CD4-positive, alpha-beta T cell treated with Interleukin-15 for 1 hour (primary cell): ENCODE measurements at regions not wholly inside any gene's neighbourhood (a gene's known extent, or its start where the extent isn't known, plus 50 kb on each side); places are given as distances from the start of the nearest gene placed in this dataset.

ENCODE experiments used
- DNase-seq: peaks from one replicate; pipeline ENCODE4 v3.0.0-alpha.2; 2020

GRCh38 chr10:44326474-44327030 lies 58.3 kb downstream of the CXCL12 start:
- no peak for DNase-seq

GRCh38 chr10:44325596-44326307 lies 59.1 kb downstream of the CXCL12 start:
- no peak for DNase-seq

GRCh38 chr10:44325157-44325556 lies 59.7 kb downstream of the CXCL12 start:
- no peak for DNase-seq

- DNase-seq: no peak
These were observed 61.1 kb downstream of the CXCL12 start for GRCh38 chr10:44323838-44324237.

GRCh38 chr10:44322137-44322536 lies 62.8 kb downstream of the CXCL12 start:
- DNase-seq: no peak

GRCh38 chr10:44320756-44321155 lies 64.1 kb downstream of the CXCL12 start:
- DNase-seq: no peak

GRCh38 chr10:44317856-44318255 lies 67.0 kb downstream of the CXCL12 start:
- DNase-seq: no peak

- no peak for DNase-seq
These were observed 68.0 kb downstream of the CXCL12 start for GRCh38 chr10:44316922-44317215.

GRCh38 chr10:44316187-44316921 lies 68.5 kb downstream of the CXCL12 start:
- DNase-seq: no peak

GRCh38 chr10:44314802-44315460 lies 70.0 kb downstream of the CXCL12 start:
- no peak for DNase-seq

- no peak for DNase-seq
These were observed 71.1 kb downstream of the CXCL12 start for GRCh38 chr10:44313761-44314165.

- DNase-seq: no peak
These were observed 72.5 kb downstream of the CXCL12 start for GRCh38 chr10:44312401-44312800.

GRCh38 chr10:44311563-44312051 lies 73.3 kb downstream of the CXCL12 start:
- DNase-seq: no peak

- DNase-seq: peak; percentile 71
These were observed 73.9 kb downstream of the CXCL12 start for GRCh38 chr10:44310762-44311562.

- DNase-seq: peak; percentile 29
These were observed 74.7 kb downstream of the CXCL12 start for GRCh38 chr10:44309939-44310761.

- no peak for DNase-seq
These were observed 75.5 kb downstream of the CXCL12 start for GRCh38 chr10:44309361-44309760.

GRCh38 chr10:44308935-44309334 lies 76.0 kb downstream of the CXCL12 start:
- no peak for DNase-seq

- DNase-seq: no peak
These were observed 77.2 kb downstream of the CXCL12 start for GRCh38 chr10:44307691-44308090.

GRCh38 chr10:44306762-44307161 lies 78.1 kb downstream of the CXCL12 start:
- no peak for DNase-seq

GRCh38 chr10:44306147-44306710 lies 78.7 kb downstream of the CXCL12 start:
- no peak for DNase-seq

GRCh38 chr10:44301781-44302355 lies 83.0 kb downstream of the CXCL12 start:
- no peak for DNase-seq
